HT-29 (cell line): ENCODE measurements at regions not wholly inside any gene's neighbourhood (a gene's known extent, or its start where the extent isn't known, plus 50 kb on each side); places are given as distances from the start of the nearest gene placed in this dataset.

Experiments used
- DNase-seq: peaks from one replicate; pipeline ENCODE4 v3.0.0-alpha.2; 2015; ENCODE audit warnings: low spot score

DNA sequence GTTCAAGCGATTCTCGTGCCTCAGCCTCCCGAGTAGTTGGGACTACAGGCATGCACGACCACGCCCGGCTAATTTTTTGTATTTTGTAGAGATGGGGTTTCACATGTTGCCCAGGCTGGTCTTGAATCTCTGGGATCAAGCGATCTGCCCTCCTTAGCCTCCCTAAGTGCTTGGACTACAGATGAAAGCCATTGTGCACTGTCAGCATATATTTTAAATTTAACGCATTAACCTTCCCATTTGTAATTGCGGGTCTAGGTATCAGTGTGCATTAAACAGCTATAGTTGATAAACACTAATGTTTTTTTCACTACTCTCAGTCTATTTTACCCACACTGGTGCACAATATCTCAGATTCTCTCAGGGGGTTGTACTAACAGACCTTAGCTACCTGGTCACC, 1930.8 kb downstream of the C4orf33 start:
- no peak for DNase-seq

DNA sequence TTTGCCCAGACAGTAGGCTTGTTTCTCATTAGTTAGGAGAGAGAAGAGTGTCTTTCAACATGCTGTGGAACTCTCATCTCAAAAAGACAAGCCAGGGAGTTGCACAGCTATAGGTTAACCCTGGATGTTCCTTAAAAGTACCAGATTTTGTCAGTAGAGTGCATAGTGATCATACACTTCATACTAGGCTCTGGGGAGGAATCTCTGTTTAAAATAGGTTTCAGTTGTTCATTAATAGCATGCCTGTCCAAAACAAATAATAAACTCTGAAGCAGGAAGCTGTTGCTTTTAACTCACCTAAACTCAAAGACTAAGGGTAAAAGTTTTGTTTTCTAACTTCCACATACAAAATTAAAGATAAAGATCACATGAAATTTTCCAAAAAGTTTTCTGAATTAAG, 1948.4 kb downstream of the C4orf33 start:
- no peak for DNase-seq

DNA sequence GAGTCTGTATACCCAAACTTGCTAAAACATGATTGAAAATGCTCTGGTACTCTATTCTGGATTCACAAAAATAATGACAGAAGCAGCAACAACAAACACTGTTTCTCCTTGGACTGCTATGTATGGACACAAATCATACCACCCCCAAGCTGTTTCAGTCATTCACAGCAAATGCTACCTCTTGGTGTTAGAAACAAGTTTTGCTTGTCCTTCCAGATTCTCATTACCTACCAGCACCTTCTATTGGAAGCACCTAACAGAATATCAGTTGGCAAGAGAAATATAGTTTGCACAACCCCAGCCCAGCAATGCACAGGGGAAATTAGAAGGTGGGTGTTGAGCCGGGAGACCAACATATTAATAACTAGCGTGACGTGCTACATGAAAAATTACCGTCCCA, 1950.9 kb downstream of the C4orf33 start:
- no peak for DNase-seq

DNA sequence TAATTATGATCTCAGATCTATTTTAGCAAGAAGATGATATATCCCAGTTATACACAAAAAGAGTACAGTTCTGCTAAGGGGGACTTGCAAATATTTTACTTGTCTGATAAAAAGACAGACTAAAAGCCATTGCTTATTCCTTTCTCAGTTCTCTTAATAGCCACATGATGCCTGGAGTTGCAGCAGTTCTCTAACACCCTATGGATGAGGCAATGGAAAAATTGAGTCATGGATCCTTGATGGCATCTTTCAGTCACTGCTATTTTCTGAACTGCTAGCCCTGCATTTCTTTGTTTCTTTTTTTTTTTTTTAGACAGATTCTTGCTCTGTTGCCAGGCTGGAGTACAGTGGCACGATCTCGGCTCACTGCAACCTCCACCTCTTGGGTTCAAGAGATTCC, 1956.7 kb downstream of the C4orf33 start:
- no peak for DNase-seq

DNA sequence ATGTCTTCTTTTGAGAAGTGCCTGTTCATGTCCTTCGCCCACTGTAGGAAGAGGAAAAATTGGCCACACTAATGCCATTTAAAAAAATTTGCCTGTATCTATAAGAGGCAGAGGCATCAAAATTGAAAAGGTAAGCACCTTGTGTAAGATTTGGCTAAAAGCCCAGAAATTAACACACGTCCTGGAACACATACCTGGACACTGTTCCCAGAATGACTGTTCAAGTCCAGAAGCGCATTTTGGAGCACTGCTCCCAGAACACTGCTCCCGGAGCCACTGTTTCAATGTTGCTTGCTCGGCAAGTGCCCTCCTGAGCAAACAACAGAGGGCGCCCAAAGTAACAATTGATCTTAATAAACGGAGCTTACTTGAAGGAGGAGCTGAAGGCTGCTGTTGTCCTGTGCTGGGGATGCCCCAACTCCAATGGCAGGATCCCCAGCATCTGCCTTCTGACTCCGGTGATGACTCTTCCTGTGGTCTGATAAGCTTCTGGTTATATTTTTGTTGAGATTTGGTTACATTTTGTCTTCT, 1958.6 kb downstream of the C4orf33 start:
- peak; percentile 23 for DNase-seq

DNA sequence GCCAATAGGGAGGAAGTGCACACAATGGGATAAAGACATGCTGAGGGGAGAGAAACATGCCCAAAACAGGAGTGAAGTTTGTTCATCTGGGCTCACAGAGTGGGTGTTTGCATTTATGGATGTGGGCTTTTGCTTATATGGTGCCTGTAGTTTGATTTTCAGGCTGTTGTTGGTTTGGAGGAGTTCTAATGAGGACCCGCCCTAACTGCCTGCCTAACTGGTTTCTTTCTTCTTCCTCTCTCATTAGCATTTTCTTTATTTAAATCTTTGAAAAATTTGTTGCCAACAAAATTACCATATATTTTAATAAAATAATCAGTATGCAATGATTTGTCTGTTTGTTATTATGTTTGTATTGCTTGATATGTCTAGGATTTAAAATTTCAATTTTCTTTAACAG, 1965.8 kb downstream of the C4orf33 start:
- no peak for DNase-seq

DNA sequence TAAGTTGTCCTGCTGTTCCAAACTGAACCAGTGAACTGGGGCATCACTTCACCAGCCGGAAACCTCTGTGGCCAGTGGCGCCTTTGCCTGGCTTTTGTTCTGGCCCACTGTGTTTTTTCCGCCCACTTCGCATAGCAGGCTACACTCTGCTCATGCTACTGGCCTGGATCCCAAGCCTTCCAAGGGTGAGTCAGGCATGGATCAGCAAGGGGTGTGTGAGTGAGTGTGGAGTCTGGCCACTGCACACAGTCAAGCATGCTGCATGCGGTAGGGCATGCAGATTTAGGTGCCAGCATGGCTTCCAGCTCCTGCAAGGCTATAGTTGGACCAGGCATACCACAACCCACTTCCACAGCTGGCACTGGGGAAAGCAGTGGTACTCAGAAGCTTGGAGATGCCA, 1967.9 kb downstream of the C4orf33 start:
- no peak for DNase-seq

DNA sequence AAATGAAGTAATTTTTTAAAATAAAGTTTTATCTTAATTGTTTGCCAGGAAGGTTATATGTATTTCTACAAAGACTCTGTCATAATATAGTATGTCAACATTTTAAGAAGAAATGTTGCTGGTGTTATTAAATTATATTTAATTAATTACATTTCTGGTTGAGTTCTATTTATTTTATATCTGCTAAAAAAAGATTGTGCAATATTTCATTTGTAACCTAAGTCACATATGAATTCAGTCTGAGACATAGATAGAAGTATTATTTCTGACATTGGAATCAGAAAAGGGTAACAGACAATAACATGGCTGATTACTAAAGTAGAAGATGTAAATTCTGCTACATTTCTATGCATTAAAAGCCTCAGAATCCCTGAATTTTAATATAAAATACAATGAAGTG, 1985.1 kb downstream of the C4orf33 start:
- DNase-seq, result no peak

DNA sequence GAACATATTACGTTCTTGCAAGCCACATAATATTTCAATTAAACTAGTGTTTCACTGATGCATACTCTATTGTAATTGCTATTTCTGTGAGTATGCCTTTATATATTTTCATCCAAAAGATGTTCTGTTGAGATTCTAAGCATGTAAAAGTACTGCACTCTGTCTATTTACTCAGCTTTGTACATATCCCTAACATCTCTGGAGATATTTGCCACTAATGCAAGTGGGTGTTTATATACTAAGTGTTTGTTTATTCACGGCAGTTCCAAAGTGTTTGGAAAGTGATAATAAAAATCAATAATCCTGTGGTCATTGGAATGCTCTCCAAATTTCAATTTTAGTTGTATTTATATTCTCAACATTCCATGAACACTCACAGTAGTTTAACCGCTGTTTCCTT, 1989.0 kb downstream of the C4orf33 start:
- DNase-seq, result no peak

DNA sequence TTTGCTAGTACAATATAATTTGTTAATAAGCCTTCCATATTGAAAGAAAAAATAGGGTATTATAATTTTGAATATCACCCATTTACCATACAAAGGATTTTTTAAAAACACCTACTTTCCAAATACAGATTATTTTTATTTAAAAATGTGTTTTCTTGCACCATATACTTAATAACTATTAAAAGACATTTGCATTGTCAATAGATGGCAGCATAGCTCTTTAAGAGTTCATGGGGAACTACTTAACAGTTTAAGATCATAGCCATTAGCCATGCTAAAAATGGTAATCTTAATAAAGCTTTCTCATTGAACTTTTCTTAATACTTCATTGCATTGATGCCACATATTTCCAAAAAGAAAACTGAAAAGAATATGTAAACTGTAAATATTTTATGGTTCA, 1995.9 kb downstream of the C4orf33 start:
- peak; percentile 45 for DNase-seq

DNA sequence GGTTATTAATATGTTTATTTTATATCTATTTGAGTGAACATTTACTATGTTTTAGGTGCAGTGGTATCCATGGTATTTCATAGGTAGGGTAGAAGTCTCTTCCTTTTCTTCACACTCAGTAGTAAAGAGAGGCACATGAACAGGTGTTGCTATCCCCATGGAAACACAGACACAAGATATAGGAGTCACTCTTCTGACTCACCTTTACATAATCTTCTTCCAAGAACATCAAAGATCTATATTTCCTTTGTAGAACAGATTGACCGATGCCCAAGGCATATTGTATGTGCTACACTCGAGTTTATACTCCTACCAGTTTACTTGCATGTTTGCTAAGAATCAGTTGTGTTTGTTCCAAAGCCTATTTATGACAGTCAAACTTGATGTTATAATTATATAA, 1997.4 kb downstream of the C4orf33 start:
- DNase-seq, result no peak

DNA sequence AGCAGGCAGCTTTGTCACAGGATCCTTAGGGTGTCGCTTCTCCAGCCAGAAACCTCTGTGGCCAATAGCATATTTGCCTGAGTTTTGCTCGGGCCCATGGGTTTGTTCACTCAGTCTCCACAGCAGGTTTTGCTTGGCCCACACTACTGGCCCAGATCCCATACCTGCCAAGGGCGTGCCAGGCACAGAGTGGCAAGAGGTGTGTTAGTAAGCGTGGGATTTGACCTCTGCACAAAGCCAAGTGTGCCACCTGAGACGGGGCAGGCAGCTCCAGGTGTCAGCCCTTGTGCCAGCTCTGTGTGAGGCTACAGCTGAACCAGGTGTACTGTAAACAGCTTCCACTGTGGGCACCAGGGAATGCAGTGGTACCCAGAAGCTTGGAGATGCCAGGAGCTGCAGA, 2003.0 kb downstream of the C4orf33 start:
- no peak for DNase-seq

DNA sequence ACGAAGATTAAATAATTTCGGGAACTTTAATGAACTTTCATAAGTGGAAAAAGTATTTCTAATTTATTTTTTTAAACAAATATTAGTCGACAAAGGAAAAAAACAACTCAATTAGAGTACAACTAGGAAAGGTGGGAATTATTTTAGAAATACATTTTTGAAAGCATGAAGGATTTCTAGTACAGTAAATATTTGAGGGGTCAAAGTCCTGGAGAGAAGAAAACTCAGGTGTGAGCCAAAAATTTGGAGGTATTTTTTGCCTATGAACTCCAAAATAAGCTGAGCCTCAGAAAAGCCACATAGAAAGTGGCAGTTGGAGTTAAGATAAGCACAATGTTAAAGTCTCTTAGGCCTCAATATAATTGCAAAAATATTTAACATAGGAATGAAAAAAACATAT, 2017.3 kb downstream of the C4orf33 start:
- DNase-seq, result no peak

DNA sequence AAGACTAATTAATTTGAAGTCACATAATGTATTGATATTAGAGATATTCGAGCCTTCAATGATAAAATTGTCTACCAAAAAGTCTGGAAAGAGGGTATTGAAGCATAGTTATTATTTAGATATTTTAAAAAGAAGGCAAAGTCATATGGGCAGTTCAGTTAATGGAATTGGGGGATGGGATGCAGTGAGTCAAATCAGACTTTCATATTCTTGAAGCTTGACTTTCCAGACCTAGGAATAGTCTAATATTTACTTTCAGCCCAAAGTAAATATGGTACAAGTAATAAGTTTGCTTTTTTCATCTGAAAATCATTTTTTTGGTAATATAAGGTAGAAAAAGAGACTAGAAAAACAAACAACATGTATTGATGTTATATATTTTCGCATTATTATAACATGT, 2017.8 kb downstream of the C4orf33 start:
- DNase-seq, result no peak

DNA sequence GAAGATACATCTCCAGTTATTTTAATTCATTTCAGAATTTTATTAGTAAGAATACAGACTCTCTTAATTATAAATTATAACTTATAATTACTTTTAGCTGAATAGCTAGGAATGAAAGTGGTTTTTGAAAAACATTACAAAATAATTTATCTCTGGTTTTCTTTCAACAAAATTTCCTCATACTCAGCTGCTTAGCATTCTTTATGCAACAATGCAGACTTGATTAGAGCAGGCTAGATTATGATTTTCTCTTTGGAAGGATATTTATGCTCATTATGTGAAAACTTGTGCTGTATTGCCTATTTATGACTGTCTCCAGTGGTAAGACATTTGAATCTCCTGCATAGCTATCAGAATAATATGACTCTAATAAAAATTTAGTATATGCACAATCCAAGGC, 2023.7 kb downstream of the C4orf33 start:
- no peak for DNase-seq

DNA sequence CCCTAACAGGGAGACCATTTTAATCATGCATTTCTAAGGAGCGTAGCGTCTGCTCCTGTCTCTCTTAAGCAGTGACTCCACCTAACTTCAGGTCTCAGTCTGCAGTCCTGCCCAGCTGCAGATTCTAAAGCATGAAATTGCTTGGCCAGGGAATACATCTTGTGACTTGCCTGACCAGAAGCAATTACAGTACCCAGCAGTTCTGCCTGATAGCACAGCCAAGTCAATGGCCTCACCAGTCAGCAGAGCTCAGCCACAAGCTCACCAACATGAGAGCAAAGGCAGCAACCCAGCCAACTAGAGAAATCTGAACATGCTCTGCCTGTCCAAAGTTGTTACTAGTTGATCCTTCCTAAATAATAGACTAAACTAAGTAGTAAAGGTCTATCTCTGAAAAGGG, 2011.9 kb upstream of the PCDH10 start:
- no peak for DNase-seq

DNA sequence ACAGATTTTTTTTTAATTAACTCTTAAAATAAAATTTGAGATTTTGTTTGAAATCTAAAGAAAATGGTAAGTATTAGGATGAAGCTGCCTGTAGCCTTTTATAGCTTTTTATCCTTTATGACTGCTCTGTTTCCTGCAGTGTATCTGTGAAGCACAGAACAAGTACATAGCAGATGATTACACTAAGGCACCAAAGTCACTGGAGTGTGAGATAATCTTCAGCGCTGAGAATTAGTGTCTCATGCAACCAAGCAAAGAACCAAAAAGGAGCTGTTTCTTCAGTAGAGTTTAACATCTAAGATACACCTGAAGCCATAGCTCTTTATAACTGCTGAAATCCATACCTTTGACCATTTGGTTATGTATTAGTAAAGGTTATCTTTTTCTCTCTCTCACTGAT, 1989.8 kb upstream of the PCDH10 start:
- no peak for DNase-seq

DNA sequence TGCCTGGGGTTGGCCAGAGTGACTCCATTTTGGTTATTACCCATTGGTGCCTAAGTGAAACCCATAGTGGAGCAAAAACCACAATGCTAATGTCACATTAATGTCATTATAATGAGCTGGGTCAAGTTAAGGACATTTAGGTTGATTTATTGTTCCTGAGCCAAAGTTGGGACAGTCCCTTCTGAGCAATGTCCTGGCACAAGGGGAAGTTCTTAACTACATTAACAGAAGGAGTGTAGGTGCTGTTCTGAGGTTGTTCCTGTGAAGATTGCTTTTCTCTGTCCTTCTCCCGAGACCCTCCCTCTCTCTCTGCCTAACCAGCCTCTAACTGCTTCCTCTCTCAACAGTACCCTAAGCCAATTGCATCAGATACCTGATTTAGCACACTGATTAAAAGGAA, 1956.8 kb upstream of the PCDH10 start:
- no peak for DNase-seq

DNA sequence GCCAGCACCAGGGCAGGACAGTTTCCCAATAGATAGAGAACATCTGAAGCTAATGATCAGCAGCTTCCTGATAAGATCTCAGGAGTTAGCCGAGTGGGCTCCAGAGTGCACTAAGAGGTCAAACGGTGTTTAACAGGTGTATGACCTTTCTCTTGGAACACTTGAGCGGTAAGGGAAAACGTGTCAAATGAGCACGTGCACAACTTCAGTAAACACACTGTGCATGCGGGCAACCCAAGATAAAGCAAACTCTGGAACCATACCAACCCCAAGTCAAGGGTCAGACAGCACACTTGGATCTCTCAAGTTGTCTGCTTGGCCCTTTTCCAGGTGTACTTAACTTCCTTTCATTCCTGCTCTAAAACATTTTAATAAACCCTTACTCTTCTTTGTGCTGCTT, 1941.5 kb upstream of the PCDH10 start:
- no peak for DNase-seq

DNA sequence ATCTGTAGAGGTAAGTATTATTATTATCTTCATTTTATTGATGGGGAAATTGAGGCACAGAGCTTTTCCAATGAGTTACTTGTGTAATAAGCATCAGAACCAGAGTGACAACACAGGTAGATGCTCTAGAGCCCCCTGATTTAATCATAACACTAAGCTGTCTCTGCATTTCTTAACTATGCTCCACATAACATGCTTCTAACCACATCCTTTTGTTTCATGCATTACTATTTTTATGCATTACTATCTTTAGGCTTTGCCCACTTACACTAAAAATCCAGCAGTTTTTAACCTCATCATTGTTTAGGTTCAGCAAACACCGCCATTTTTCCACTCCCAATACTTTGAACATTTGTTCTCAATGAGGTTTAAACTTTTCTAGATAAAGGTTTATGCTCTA, 1900.8 kb upstream of the PCDH10 start:
- no peak for DNase-seq

DNA sequence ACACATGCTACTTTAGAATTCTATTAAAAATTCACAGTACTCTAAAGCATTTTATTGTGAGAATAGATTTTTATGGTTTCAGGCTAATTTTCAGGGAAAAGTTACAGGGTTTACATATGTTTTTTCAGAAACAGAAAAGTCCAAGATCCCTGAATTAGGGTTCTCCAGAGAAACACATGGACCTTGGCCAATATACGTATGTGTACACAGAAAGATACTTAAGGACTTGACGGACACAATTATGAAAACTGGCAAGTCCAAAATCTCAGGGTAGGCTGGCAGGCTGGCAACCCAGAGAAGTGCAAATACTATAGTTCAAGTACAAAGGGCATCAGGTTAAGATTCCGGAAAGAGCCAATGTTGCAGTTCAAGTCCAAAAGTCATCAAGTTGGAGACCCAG, 1897.8 kb upstream of the PCDH10 start:
- no peak for DNase-seq

DNA sequence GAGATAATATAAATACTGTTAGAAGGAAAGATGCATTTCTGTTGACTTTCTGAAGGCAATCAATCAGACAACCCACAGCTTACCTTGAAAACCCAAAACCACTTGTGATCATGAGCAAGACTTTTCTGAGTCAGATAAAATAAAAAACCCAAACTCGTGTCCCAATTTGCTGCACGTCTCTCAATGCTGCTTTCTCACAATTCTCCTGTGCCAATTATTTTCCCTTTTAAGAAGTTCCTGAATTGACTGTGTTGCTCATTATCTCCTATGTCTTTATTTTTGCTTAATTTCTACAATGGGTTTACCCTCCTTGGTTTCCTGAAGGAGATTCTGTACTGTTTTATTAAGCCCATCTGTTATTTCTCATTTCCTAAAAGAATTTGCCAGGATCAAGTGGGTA, 1891.9 kb upstream of the PCDH10 start:
- DNase-seq, result no peak

DNA sequence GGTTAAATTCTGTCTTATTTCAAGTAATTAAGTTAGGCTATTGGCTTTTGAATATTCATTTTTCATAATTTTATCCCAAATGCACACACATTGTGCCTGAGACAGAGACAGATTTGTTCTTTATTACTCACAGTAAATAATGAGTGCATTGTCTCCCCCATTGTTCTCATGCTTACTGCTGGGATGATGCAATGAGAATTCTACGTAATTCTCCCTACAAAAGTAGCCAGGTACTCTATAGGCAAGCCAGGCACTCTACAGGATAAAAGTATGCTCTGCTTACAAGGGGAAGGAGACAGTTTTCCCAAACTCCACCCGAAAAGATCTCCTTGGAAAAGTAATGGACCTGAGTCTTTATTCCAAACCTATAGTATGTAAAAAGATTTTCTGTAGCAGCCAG, 1890.7 kb upstream of the PCDH10 start:
- no peak for DNase-seq

DNA sequence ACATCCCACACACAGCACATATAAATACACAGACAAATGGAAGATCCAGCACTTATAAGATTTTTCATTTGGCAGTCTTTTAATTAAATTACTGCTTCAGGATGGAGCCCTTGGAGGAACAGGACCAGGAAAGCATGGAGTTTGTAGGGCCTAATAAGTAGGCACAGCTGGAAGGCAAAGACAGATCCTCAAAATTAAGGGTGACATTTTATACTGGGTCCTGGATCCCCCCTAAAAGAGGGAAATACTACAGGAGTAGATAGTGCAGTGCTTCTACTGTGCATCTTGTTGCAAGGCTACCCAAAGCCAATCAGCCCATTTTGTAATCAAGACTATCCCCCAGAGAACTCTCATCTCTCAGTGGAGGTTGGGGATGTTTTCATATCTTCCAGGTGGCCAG, 1860.7 kb upstream of the PCDH10 start:
- no peak for DNase-seq

DNA sequence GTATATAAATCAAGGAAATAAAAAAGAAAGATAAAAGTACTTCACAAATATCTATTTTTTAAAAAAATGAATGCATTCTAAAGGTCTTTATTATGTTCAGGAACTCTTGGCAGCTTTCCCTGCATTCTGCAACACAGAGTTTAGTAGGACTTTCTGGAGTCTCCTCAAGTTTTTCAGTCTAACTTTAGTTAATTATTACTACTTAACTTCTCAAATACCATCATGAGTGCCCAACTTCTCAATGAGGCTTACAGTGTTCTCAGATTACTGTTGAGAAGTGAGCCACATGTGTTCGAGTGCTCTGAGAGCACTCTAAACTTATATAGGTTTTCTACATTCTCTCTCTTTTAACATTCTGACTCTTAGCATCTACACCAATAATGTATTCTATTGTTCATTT, 1852.9 kb upstream of the PCDH10 start:
- DNase-seq, result no peak
